ENCODE measurements at regions not wholly inside any gene's neighbourhood (a gene's known extent, or its start where the extent isn't known, plus 50 kb on each side); places are given as distances from the start of the nearest gene placed in this dataset.

- no peak for DNase-seq
Observed at GRCh38 chr6:81694855-81695254, 57.6 kb downstream of the TENT5A start.

- DNase-seq, result no peak
Observed at GRCh38 chr6:81694207-81694606, 58.3 kb downstream of the TENT5A start.

- DNase-seq, result no peak
Observed at GRCh38 chr6:81693266-81693665, 59.2 kb downstream of the TENT5A start.

GRCh38 chr6:81690073-81690472 is 62.4 kb downstream of the TENT5A start:
- DNase-seq, result no peak

GRCh38 chr6:81689580-81689979 is 62.9 kb downstream of the TENT5A start:
- DNase-seq, result no peak

- DNase-seq, result no peak
Observed at GRCh38 chr6:81683912-81684311, 68.6 kb downstream of the TENT5A start.

GRCh38 chr6:81682858-81683620 is 69.4 kb downstream of the TENT5A start:
- DNase-seq, result no peak

GRCh38 chr6:81682235-81682795 is 70.2 kb downstream of the TENT5A start:
- no peak for DNase-seq

- DNase-seq, result no peak
Observed at GRCh38 chr6:81669445-81669844, 83.0 kb downstream of the TENT5A start.

- no peak for DNase-seq
Observed at GRCh38 chr6:81668615-81669047, 83.8 kb downstream of the TENT5A start.

GRCh38 chr6:81666481-81666880 is 86.0 kb downstream of the TENT5A start:
- no peak for DNase-seq

- DNase-seq, result no peak
Observed at GRCh38 chr6:81656231-81656630, 96.2 kb downstream of the TENT5A start.

- DNase-seq, result no peak
Observed at GRCh38 chr6:81655696-81656095, 96.8 kb downstream of the TENT5A start.

- DNase-seq, result no peak
Observed at GRCh38 chr6:81648502-81648901, 104.0 kb downstream of the TENT5A start.

- no peak for DNase-seq
Observed at GRCh38 chr6:81643156-81643555, 109.3 kb downstream of the TENT5A start.

GRCh38 chr6:81640891-81641290 is 111.6 kb downstream of the TENT5A start:
- no peak for DNase-seq

- no peak for DNase-seq
Observed at GRCh38 chr6:81640126-81640525, 112.4 kb downstream of the TENT5A start.

- no peak for DNase-seq
Observed at GRCh38 chr6:81638366-81638765, 114.1 kb downstream of the TENT5A start.

- no peak for DNase-seq
Observed at GRCh38 chr6:81636930-81637568, 115.4 kb downstream of the TENT5A start.

GRCh38 chr6:81634155-81634880 is 118.2 kb downstream of the TENT5A start:
- DNase-seq, result no peak

- DNase-seq, result no peak
Observed at GRCh38 chr6:81633391-81633790, 119.1 kb downstream of the TENT5A start.

- no peak for DNase-seq
Observed at GRCh38 chr6:81630719-81631118, 121.8 kb downstream of the TENT5A start.

GRCh38 chr6:81625216-81625615 is 127.3 kb downstream of the TENT5A start:
- DNase-seq, result no peak

- DNase-seq, result no peak
Observed at GRCh38 chr6:81624453-81624852, 128.0 kb downstream of the TENT5A start.

Measured in activated CD4-positive, alpha-beta T cell treated with anti-CD3 and anti-CD28 coated beads, Interleukin-2, Interleukin-6, amounts not matched to agents 100 ng/mL and 50 ng/mL, durations not matched to agents 16 hours and 8 hours (primary cell).